ENCODE measurements at regions not wholly inside any gene's neighbourhood (a gene's known extent, or its start where the extent isn't known, plus 50 kb on each side); places are given as distances from the start of the nearest gene placed in this dataset.
"Not testable (repeated sequence)": the region's sequence is repeated elsewhere in the genome, so short reads cannot be mapped to it uniquely, and the experiment has no call there.

- Histone ChIP-seq H3K9ac (ENCODE audit: low read depth, low read length) (no peak overlapping the region), H3K4me1 (ENCODE audit: control insufficient read depth, insufficient read depth, low read length) (peaks cover 7% of the 10 kb centered on the region; the same call in 1 of the 2 replicates), H3K27ac (ENCODE audit: low read depth, low read length) (no peak overlapping the region), H3K9me3 (ENCODE audit: control insufficient read depth, insufficient read depth, low read length) (no peaks in the 10 kb centered on the region), H3K4me3 (ENCODE audit: low read depth, low read length) (no peak overlapping the region), H3K27me3 (ENCODE audit: control insufficient read depth, insufficient read depth, low read length) (no peaks in the 10 kb centered on the region), H3K36me3 (ENCODE audit: control insufficient read depth, insufficient read depth, low read length) (no peaks in the 10 kb centered on the region)
Observed at GRCh38 chr16:54742436-54742835, 188.2 kb upstream of the IRX5 start.

GRCh38 chr16:54739381-54739780, 191.3 kb upstream of the IRX5 start:
- no peak overlapping the region for H3K9ac ChIP-seq (ENCODE audit: low read depth, low read length)
- no peaks in the 10 kb centered on the region for H3K36me3 ChIP-seq (ENCODE audit: control insufficient read depth, insufficient read depth, low read length)
- no peak overlapping the region for H3K27ac ChIP-seq (ENCODE audit: low read depth, low read length)
- H3K9me3 ChIP-seq (ENCODE audit: control insufficient read depth, insufficient read depth, low read length), result no peaks in the 10 kb centered on the region
- H3K27me3 ChIP-seq (ENCODE audit: control insufficient read depth, insufficient read depth, low read length), result no peaks in the 10 kb centered on the region
- no peak overlapping the region for H3K4me3 ChIP-seq (ENCODE audit: low read depth, low read length)
- H3K4me1 ChIP-seq (ENCODE audit: control insufficient read depth, insufficient read depth, low read length), result no peaks in the 10 kb centered on the region

- no peaks in the 10 kb centered on the region for H3K4me1 ChIP-seq (ENCODE audit: control insufficient read depth, insufficient read depth, low read length)
- no peak overlapping the region for H3K27ac ChIP-seq (ENCODE audit: low read depth, low read length)
- no peak overlapping the region for H3K4me3 ChIP-seq (ENCODE audit: low read depth, low read length)
- no peaks in the 10 kb centered on the region for H3K27me3 ChIP-seq (ENCODE audit: control insufficient read depth, insufficient read depth, low read length)
- no peaks in the 10 kb centered on the region for H3K36me3 ChIP-seq (ENCODE audit: control insufficient read depth, insufficient read depth, low read length)
- H3K9me3 ChIP-seq (ENCODE audit: control insufficient read depth, insufficient read depth, low read length), result no peaks in the 10 kb centered on the region
- H3K9ac ChIP-seq (ENCODE audit: low read depth, low read length), result no peak overlapping the region
Observed at GRCh38 chr16:54734156-54734555, 196.5 kb upstream of the IRX5 start.

DNA sequence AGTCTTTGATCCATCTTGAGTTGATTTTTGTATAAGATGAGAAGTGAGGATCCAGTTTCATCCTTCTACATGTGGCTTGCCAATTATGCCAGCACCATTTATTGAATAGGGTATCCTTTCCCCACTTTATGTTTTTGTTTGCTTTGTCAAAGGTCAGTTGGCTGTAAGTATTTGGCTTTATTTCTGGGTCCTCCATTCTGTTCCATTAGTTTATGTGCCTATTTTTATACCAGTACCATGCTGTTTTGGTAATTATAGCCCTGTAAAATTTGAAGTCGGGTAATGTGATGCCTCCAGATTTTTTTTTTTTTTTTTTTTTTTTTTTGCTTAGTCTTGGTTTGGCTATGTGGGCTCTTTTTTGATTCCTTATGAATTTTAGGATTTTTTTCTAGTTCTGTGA, 203.0 kb upstream of the IRX5 start:
- H3K36me3 ChIP-seq (ENCODE audit: control insufficient read depth, insufficient read depth, low read length); H3K27me3 ChIP-seq (ENCODE audit: control insufficient read depth, insufficient read depth, low read length); H3K4me3 ChIP-seq (ENCODE audit: low read depth, low read length); H3K9me3 ChIP-seq (ENCODE audit: control insufficient read depth, insufficient read depth, low read length); H3K9ac ChIP-seq (ENCODE audit: low read depth, low read length); H3K4me1 ChIP-seq (ENCODE audit: control insufficient read depth, insufficient read depth, low read length); H3K27ac ChIP-seq (ENCODE audit: low read depth, low read length): not testable (repeated sequence)

- Histone ChIP-seq H3K27me3 (ENCODE audit: control insufficient read depth, insufficient read depth, low read length) (no peaks in the 10 kb centered on the region), H3K36me3 (ENCODE audit: control insufficient read depth, insufficient read depth, low read length) (no peaks in the 10 kb centered on the region), H3K4me3 (ENCODE audit: low read depth, low read length) (no peak overlapping the region), H3K27ac (ENCODE audit: low read depth, low read length) (no peak overlapping the region), H3K9me3 (ENCODE audit: control insufficient read depth, insufficient read depth, low read length) (no peaks in the 10 kb centered on the region), H3K4me1 (ENCODE audit: control insufficient read depth, insufficient read depth, low read length) (no peaks in the 10 kb centered on the region), H3K9ac (ENCODE audit: low read depth, low read length) (no peak overlapping the region)
Observed at GRCh38 chr16:54724346-54724925, 206.2 kb upstream of the IRX5 start.

DNA sequence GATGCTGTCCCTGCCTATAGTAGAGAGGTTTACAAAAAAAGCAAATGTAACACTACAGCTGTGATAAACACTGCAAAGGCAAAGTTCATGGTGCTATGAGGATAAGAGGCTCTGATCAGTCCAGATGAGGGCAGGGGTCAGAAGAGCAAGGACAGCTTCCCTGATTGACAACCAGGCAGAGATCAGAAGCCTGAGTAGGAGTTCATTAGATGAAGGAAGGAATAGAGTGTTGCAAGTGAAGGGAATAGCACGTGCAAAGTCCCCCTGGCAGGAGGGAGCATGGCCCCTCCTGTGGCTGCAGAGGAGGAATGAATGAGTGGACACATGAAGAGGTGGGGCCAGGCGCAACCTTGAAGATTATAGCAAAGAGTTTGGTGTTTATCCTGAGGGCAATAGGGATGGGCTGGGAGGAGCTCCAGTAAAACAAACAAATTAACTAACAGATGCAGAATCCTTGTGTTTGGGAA, 208.4 kb upstream of the IRX5 start:
- H3K4me3 ChIP-seq (ENCODE audit: low read depth, low read length), result no peak overlapping the region
- H3K4me1 ChIP-seq (ENCODE audit: control insufficient read depth, insufficient read depth, low read length), result no peaks in the 10 kb centered on the region
- H3K9me3 ChIP-seq (ENCODE audit: control insufficient read depth, insufficient read depth, low read length), result no peaks in the 10 kb centered on the region
- no peaks in the 10 kb centered on the region for H3K36me3 ChIP-seq (ENCODE audit: control insufficient read depth, insufficient read depth, low read length)
- no peak overlapping the region for H3K27ac ChIP-seq (ENCODE audit: low read depth, low read length)
- no peaks in the 10 kb centered on the region for H3K27me3 ChIP-seq (ENCODE audit: control insufficient read depth, insufficient read depth, low read length)
- H3K9ac ChIP-seq (ENCODE audit: low read depth, low read length), result no peak overlapping the region

DNA sequence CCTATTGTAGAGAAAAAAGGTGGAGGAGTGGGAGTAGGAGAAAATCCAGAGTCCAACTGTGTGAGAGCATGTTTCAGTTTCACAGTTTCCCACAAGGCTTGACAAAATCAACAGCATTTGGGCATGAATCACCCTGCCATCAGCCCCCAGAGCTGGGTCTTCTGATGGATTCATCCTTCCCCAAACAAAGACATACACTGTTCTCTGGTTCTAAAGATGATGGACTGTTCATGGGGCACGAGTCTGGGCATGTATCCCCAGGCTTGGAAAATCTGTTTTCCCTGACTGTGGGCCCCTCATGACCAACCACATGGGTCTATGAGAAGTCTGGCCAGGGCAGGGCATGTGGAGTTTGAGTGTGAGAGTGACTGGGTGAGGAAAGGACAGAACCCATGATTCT, 210.4 kb upstream of the IRX5 start:
- Histone ChIP-seq H3K4me1 (ENCODE audit: control insufficient read depth, insufficient read depth, low read length) (no peaks in the 10 kb centered on the region), H3K36me3 (ENCODE audit: control insufficient read depth, insufficient read depth, low read length) (no peaks in the 10 kb centered on the region), H3K27ac (ENCODE audit: low read depth, low read length) (no peak overlapping the region), H3K27me3 (ENCODE audit: control insufficient read depth, insufficient read depth, low read length) (no peaks in the 10 kb centered on the region), H3K9ac (ENCODE audit: low read depth, low read length) (no peak overlapping the region), H3K4me3 (ENCODE audit: low read depth, low read length) (no peak overlapping the region), H3K9me3 (ENCODE audit: control insufficient read depth, insufficient read depth, low read length) (no peaks in the 10 kb centered on the region)

DNA sequence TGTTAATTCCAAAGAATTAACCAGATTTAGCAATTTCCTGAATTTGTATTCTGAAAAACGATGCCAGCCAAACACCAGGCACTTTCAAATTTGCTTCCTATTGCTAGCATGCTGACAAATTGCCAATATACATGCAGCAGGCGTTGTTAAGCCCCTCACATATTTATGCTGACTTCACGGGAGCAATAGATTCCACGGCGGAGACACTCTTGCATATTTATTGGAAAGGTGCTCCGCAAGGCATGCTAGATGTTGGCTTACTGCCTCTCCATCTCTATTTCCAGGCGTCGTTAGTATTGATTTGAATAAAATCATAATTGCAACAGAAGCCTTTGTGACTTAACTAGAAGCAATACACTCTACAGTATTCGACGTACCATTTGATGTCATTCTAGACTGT, 211.0 kb upstream of the IRX5 start:
- no peaks in the 10 kb centered on the region for H3K9me3 ChIP-seq (ENCODE audit: control insufficient read depth, insufficient read depth, low read length)
- H3K4me3 ChIP-seq (ENCODE audit: low read depth, low read length), result no peak overlapping the region
- H3K36me3 ChIP-seq (ENCODE audit: control insufficient read depth, insufficient read depth, low read length), result no peaks in the 10 kb centered on the region
- H3K27ac ChIP-seq (ENCODE audit: low read depth, low read length), result no peak overlapping the region
- H3K9ac ChIP-seq (ENCODE audit: low read depth, low read length), result no peak overlapping the region
- H3K27me3 ChIP-seq (ENCODE audit: control insufficient read depth, insufficient read depth, low read length), result no peaks in the 10 kb centered on the region
- no peaks in the 10 kb centered on the region for H3K4me1 ChIP-seq (ENCODE audit: control insufficient read depth, insufficient read depth, low read length)

DNA sequence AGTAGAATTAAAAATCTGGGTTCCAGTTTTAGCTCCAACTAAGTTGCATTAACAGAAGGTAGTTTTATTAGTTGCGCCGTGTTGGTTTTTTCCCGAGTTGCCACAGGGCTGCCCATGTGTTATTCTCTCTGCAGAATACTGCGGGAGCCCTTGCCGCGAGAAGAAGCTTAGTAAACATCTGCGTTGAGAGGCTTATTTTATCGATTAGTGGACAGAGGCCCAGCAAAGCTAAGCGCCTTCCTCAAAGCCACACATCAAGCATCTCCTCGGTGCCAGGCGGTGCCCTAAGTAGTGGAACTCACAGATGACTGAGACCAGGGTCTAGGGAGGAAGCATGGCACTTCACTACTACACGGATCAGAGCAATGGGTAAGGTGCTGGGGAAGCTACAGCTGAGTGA, 212.3 kb upstream of the IRX5 start:
- no peaks in the 10 kb centered on the region for H3K36me3 ChIP-seq (ENCODE audit: control insufficient read depth, insufficient read depth, low read length)

DNA sequence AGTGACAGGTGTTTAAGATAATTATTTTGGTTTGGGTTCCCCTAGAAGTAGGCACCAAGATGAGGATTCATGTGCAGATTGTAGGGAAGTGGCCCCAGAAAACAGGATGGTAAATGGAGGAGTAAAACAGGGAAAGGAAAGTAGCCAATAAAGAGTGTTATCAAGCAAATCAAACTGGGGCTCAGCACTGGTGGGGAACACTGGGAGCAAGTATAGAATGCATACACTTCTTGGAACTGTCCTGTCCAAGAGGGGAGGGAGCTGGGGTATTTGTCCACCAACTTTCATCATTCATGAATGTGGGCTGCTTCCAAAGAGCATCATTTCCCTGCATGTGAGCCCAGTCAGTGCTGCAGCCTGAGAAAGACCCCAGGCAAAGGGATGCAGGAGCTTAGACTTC, 215.7 kb upstream of the IRX5 start:
- Histone ChIP-seq H3K4me1 (ENCODE audit: control insufficient read depth, insufficient read depth, low read length) (peaks cover 5% of the 10 kb centered on the region; the same call in 1 of the 2 replicates), H3K9me3 (ENCODE audit: control insufficient read depth, insufficient read depth, low read length) (no peaks in the 10 kb centered on the region), H3K4me3 (ENCODE audit: low read depth, low read length) (no peak overlapping the region), H3K9ac (ENCODE audit: low read depth, low read length) (no peak overlapping the region), H3K27me3 (ENCODE audit: control insufficient read depth, insufficient read depth, low read length) (no peaks in the 10 kb centered on the region), H3K27ac (ENCODE audit: low read depth, low read length) (no peak overlapping the region), H3K36me3 (ENCODE audit: control insufficient read depth, insufficient read depth, low read length) (no peaks in the 10 kb centered on the region)

More for the DNA sequence above, 212.3 kb upstream of the IRX5 start:
- Histone ChIP-seq H3K9ac (ENCODE audit: low read depth, low read length) (no peak overlapping the region), H3K4me3 (ENCODE audit: low read depth, low read length) (no peak overlapping the region), H3K9me3 (ENCODE audit: control insufficient read depth, insufficient read depth, low read length) (no peaks in the 10 kb centered on the region), H3K27ac (ENCODE audit: low read depth, low read length) (no peak overlapping the region), H3K27me3 (ENCODE audit: control insufficient read depth, insufficient read depth, low read length) (no peaks in the 10 kb centered on the region), H3K4me1 (ENCODE audit: control insufficient read depth, insufficient read depth, low read length) (no peaks in the 10 kb centered on the region)

DNA sequence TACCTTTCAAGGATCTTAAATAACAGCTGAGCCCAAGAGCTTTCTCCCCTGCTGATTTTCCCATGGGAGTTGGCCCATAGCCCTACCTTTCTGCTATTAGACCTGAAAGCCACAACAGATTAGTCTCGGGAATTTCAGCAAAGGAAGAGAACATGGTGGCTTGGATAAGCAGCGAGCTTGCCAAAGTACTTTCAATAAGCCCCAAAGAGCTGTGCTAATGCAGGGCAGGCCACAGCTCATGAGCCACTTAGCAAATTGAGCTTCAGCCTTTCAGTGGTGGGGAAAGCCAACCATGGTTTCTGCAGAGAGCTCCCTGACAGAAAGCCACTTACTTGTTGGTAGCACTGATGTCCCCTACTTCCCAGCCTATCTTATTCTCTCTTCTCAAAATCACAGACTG, 217.8 kb upstream of the IRX5 start:
- Histone ChIP-seq H3K4me3 (ENCODE audit: low read depth, low read length) (no peak overlapping the region), H3K4me1 (ENCODE audit: control insufficient read depth, insufficient read depth, low read length) (peaks cover 5% of the 10 kb centered on the region; the same call in 1 of the 2 replicates), H3K36me3 (ENCODE audit: control insufficient read depth, insufficient read depth, low read length) (no peaks in the 10 kb centered on the region), H3K9me3 (ENCODE audit: control insufficient read depth, insufficient read depth, low read length) (no peaks in the 10 kb centered on the region), H3K27ac (ENCODE audit: low read depth, low read length) (no peak overlapping the region), H3K27me3 (ENCODE audit: control insufficient read depth, insufficient read depth, low read length) (no peaks in the 10 kb centered on the region), H3K9ac (ENCODE audit: low read depth, low read length) (no peak overlapping the region)

DNA sequence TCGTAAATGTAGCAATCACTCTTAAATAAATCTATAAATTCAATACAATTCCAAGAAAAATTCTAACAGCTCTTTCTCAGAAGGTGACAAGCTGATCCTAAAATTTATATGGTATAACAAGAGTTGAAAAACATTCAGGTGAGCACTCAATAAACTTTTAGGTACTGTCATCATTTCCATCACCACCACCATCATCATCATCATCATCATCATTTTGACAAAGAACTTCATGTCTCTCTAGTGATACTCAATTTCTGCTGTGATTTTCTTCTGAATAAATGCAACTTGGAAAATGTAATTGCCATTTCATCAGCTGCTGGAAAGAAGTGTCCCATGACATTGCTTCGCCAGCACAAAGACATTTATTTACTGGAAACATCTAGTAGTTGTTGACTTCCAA, 222.9 kb upstream of the IRX5 start:
- H3K9ac ChIP-seq (ENCODE audit: low read depth, low read length), result no peak overlapping the region
- no peaks in the 10 kb centered on the region for H3K27me3 ChIP-seq (ENCODE audit: control insufficient read depth, insufficient read depth, low read length)
- H3K9me3 ChIP-seq (ENCODE audit: control insufficient read depth, insufficient read depth, low read length), result no peaks in the 10 kb centered on the region
- no peak overlapping the region for H3K27ac ChIP-seq (ENCODE audit: low read depth, low read length)
- H3K4me1 ChIP-seq (ENCODE audit: control insufficient read depth, insufficient read depth, low read length), result peaks cover 5% of the 10 kb centered on the region; the same call in 1 of the 2 replicates
- H3K36me3 ChIP-seq (ENCODE audit: control insufficient read depth, insufficient read depth, low read length), result no peaks in the 10 kb centered on the region
- no peak overlapping the region for H3K4me3 ChIP-seq (ENCODE audit: low read depth, low read length)

Data from HUES48 (cell line).